ENCODE measurements at regions not wholly inside any gene's neighbourhood (a gene's known extent, or its start where the extent isn't known, plus 50 kb on each side); places are given as distances from the start of the nearest gene placed in this dataset.
"Not testable (repeated sequence)": the region's sequence is repeated elsewhere in the genome, so short reads cannot be mapped to it uniquely, and the experiment has no call there.

GRCh38 chr1:166695834-166696233 is 143.4 kb upstream of the POGK start:
- H3K27ac ChIP-seq (ENCODE audit: low read depth); H3K36me3 ChIP-seq (ENCODE audit: insufficient read depth); H3K4me1 ChIP-seq (ENCODE audit: insufficient read depth); DNase-seq (ENCODE audit: extremely low spot score); H3K4me3 ChIP-seq (ENCODE audit: low read depth, low read length): not testable (repeated sequence)
- WGBS, result 84% methylated on average over 2 of the region's 2 CpGs

- WGBS, result 85% methylated on average over 4 of the region's 4 CpGs
- H3K27ac ChIP-seq (ENCODE audit: low read depth), result no peak overlapping the region
- no peak overlapping the region for H3K4me3 ChIP-seq (ENCODE audit: low read depth, low read length)
- no peak for DNase-seq (ENCODE audit: extremely low spot score)
- H3K4me1 ChIP-seq (ENCODE audit: insufficient read depth), result no peaks in the 10 kb centered on the region
- H3K36me3 ChIP-seq (ENCODE audit: insufficient read depth), result no peaks in the 10 kb centered on the region
Observed at GRCh38 chr1:166698771-166699170, 140.5 kb upstream of the POGK start.

DNA sequence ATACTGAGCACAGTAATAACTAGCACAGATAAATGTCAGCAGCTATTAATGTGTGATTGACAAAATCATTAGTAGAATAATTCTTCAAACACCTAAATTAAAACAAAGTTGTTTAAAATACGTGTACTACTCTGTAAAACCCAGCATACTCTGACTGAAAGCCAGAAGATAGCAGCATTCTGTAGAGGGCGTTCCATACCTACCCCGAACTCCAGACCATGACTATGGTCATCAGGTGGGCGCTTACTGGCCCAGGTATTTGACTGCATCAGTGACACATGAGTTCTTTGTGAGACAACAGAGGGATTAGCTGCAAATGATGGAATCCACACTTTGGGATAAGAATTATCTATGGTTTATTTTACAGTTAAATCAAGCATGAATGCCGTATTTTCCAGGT is 139.7 kb upstream of the POGK start:
- 63% methylated on average over 5 of the region's 5 CpGs for WGBS
- Histone ChIP-seq H3K36me3 (ENCODE audit: insufficient read depth) (no peaks in the 10 kb centered on the region), H3K27ac (ENCODE audit: low read depth) (no peak overlapping the region), H3K4me3 (ENCODE audit: low read depth, low read length) (no peak overlapping the region), H3K4me1 (ENCODE audit: insufficient read depth) (no peaks in the 10 kb centered on the region)
- no peak for DNase-seq (ENCODE audit: extremely low spot score)

GRCh38 chr1:166700696-166701095 is 138.6 kb upstream of the POGK start:
- no peaks in the 10 kb centered on the region for H3K4me1 ChIP-seq (ENCODE audit: insufficient read depth)
- WGBS, result 44% methylated on average over 4 of the region's 4 CpGs
- no peak overlapping the region for H3K4me3 ChIP-seq (ENCODE audit: low read depth, low read length)
- no peak overlapping the region for H3K27ac ChIP-seq (ENCODE audit: low read depth)
- DNase-seq (ENCODE audit: extremely low spot score), result no peak
- H3K36me3 ChIP-seq (ENCODE audit: insufficient read depth), result no peaks in the 10 kb centered on the region

DNA sequence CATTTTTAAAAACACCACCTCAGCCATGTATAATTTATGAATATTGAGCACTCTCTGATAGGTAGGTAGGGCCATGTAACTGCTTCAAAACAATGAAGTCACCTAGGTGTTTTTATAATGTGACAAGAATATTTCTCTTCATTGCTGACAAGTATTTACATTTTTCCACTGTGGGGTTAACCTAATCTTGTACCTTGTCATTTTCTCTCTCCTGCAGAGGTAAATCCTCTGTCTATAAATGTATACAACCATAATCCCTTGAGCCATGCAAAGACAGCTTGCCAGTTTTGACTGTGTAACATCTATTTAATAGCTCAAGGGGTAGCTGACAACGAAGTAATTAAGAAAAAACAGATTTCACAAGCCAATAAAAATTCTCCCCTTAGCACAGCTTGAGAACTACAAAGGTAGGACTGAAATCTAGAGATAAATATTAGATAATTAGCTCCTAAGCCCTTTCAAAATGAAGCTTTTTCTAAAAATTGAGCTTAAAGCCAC is 137.6 kb upstream of the POGK start:
- no peak for DNase-seq (ENCODE audit: extremely low spot score)
- H3K36me3 ChIP-seq (ENCODE audit: insufficient read depth), result no peaks in the 10 kb centered on the region
- H3K27ac ChIP-seq (ENCODE audit: low read depth), result no peak overlapping the region
- H3K4me1 ChIP-seq (ENCODE audit: insufficient read depth), result no peaks in the 10 kb centered on the region
- 16% methylated on average over 1 of the region's 1 CpG for WGBS
- H3K4me3 ChIP-seq (ENCODE audit: low read depth, low read length), result no peak overlapping the region

DNA sequence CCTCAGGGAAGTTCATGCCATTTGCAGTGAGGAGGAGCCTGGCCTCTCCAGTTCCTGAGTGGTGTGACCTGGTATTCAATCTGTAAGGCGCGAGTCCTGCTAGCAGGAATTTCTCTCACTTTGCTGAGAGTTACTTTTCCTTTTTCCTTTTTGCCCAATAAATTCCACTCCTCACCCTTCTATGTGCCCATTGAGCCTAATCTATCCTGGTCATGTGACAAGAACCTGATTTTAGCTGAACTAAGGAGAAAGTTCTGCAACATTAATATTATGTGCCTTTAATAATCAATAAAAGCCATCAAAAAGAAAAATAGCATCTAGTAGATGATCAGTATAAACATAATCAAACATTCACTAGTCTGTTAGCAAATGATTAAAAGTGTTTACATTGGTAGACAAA is 136.1 kb upstream of the POGK start:
- Histone ChIP-seq H3K4me3 (ENCODE audit: low read depth, low read length) (no peak overlapping the region), H3K36me3 (ENCODE audit: insufficient read depth) (no peaks in the 10 kb centered on the region), H3K27ac (ENCODE audit: low read depth) (no peak overlapping the region), H3K4me1 (ENCODE audit: insufficient read depth) (no peaks in the 10 kb centered on the region)
- DNase-seq (ENCODE audit: extremely low spot score), result no peak
- WGBS, result 93% methylated on average over 2 of the region's 2 CpGs

DNA sequence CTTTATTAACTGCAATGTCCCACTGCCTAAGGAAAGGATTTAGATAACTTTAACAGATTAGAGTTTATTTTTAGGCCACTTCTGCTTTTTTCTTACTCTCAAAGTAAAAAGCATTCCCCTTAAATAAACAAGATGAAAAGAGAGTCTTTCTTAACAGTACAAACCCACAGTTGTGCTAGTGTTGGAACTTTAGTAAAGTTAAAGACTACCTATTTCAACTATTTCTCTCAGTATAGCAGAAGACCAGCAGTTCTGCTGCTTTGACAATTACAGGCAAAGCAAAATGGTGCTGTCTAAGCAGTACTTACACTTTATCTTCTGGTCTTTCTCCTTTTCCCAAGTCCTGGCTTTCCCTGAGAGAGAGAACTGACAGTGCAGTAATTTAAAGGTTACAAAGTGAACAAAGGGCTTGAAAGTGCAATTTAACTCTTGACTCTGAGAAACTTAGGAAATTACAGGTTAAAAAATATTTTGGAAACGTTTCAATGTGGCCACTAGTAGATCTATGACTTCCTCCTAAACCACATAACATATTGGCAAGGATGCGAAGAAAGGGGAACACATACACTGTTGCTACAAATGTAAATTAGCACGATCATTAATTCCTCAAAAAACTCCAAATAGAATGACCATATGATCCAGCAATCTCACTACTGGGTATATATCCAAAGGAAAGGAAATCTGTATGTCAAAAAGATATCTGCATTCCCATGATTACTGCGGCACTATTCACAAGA is 135.4 kb upstream of the POGK start:
- H3K4me3 ChIP-seq (ENCODE audit: low read depth, low read length), result no peak overlapping the region
- H3K27ac ChIP-seq (ENCODE audit: low read depth), result no peak overlapping the region
- DNase-seq (ENCODE audit: extremely low spot score), result no peak
- no peaks in the 10 kb centered on the region for H3K4me1 ChIP-seq (ENCODE audit: insufficient read depth)
- 69% methylated on average over 4 of the region's 4 CpGs for WGBS
- H3K36me3 ChIP-seq (ENCODE audit: insufficient read depth), result no peaks in the 10 kb centered on the region

GRCh38 chr1:166705376-166706289 is 133.6 kb upstream of the POGK start:
- no peaks in the 10 kb centered on the region for H3K36me3 ChIP-seq (ENCODE audit: insufficient read depth)
- no peak for DNase-seq (ENCODE audit: extremely low spot score)
- no peaks in the 10 kb centered on the region for H3K4me1 ChIP-seq (ENCODE audit: insufficient read depth)
- H3K4me3 ChIP-seq (ENCODE audit: low read depth, low read length), result no peak overlapping the region
- 16% methylated on average over 3 of the region's 3 CpGs for WGBS
- no peak overlapping the region for H3K27ac ChIP-seq (ENCODE audit: low read depth)

- Histone ChIP-seq H3K4me1 (ENCODE audit: insufficient read depth) (no peaks in the 10 kb centered on the region), H3K4me3 (ENCODE audit: low read depth, low read length) (no peak overlapping the region), H3K27ac (ENCODE audit: low read depth) (no peak overlapping the region), H3K36me3 (ENCODE audit: insufficient read depth) (no peaks in the 10 kb centered on the region)
- DNase-seq (ENCODE audit: extremely low spot score), result no peak
Observed at GRCh38 chr1:166716620-166717019, 122.7 kb upstream of the POGK start.

- no peak for DNase-seq (ENCODE audit: extremely low spot score)
- no peak overlapping the region for H3K4me3 ChIP-seq (ENCODE audit: low read depth, low read length)
- WGBS, result 62% methylated on average over 2 of the region's 2 CpGs
- no peak overlapping the region for H3K27ac ChIP-seq (ENCODE audit: low read depth)
- H3K4me1 ChIP-seq (ENCODE audit: insufficient read depth), result no peaks in the 10 kb centered on the region
- no peaks in the 10 kb centered on the region for H3K36me3 ChIP-seq (ENCODE audit: insufficient read depth)
Observed at GRCh38 chr1:166721145-166721544, 118.1 kb upstream of the POGK start.

GRCh38 chr1:166730299-166730888 is 108.9 kb upstream of the POGK start:
- 83% methylated on average over 1 of the region's 1 CpG for WGBS
- Histone ChIP-seq H3K27ac (ENCODE audit: low read depth) (no peak overlapping the region), H3K4me3 (ENCODE audit: low read depth, low read length) (no peak overlapping the region), H3K4me1 (ENCODE audit: insufficient read depth) (no peaks in the 10 kb centered on the region), H3K36me3 (ENCODE audit: insufficient read depth) (no peaks in the 10 kb centered on the region)
- DNase-seq (ENCODE audit: extremely low spot score), result no peak

GRCh38 chr1:166738140-166738539 is 101.1 kb upstream of the POGK start:
- no peaks in the 10 kb centered on the region for H3K36me3 ChIP-seq (ENCODE audit: insufficient read depth)
- H3K27ac ChIP-seq (ENCODE audit: low read depth), result no peak overlapping the region
- DNase-seq (ENCODE audit: extremely low spot score), result no peak
- no peak overlapping the region for H3K4me3 ChIP-seq (ENCODE audit: low read depth, low read length)
- H3K4me1 ChIP-seq (ENCODE audit: insufficient read depth), result no peaks in the 10 kb centered on the region

- no peak overlapping the region for H3K27ac ChIP-seq (ENCODE audit: low read depth)
- no peak for DNase-seq (ENCODE audit: extremely low spot score)
- H3K36me3 ChIP-seq (ENCODE audit: insufficient read depth), result no peaks in the 10 kb centered on the region
- 54% methylated on average over 2 of the region's 2 CpGs for WGBS
- no peaks in the 10 kb centered on the region for H3K4me1 ChIP-seq (ENCODE audit: insufficient read depth)
- no peak overlapping the region for H3K4me3 ChIP-seq (ENCODE audit: low read depth, low read length)
Observed at GRCh38 chr1:166738873-166739272, 100.4 kb upstream of the POGK start.

Measured in urinary bladder (tissue), 3 donors.